GM12864 (cell line): ENCODE measurements at regions not wholly inside any gene's neighbourhood (a gene's known extent, or its start where the extent isn't known, plus 50 kb on each side); places are given as distances from the start of the nearest gene placed in this dataset.

ENCODE experiments used
- DNase-seq: peaks from one replicate; pipeline ENCODE4 v3.0.0-alpha.2; 2011; ENCODE audit warnings: low read depth
- H3K4me3 ChIP-seq: 2 replicates; pipeline ENCODE4 v1.5.1; 2011; ENCODE audit warnings: mild to moderate bottlenecking, low read depth, low read length, control low read depth
- CTCF ChIP-seq: IDR thresholded peaks from 2 replicates; pipeline ENCODE4 v1.5.1; 2011; ENCODE audit warnings: low read depth, mild to moderate bottlenecking, moderate library complexity, low read length, control low read depth, inconsistent platforms; ENCODE audit errors: missing control alignments

GRCh38 chr6:104218116-104218515, 641.6 kb downstream of the HACE1 start:
- no peak for TF ChIP-seq CTCF
- H3K4me3 ChIP-seq = no peak overlapping the region
- no peak for DNase-seq

- no peak overlapping the region for H3K4me3 ChIP-seq
- TF ChIP-seq CTCF = no peak
- DNase-seq = no peak
These were observed 644.8 kb downstream of the HACE1 start for GRCh38 chr6:104214901-104215300.

- H3K4me3 ChIP-seq = no peak overlapping the region
- TF ChIP-seq CTCF = no peak
- no peak for DNase-seq
These were observed 646.6 kb downstream of the HACE1 start for GRCh38 chr6:104212977-104213668.

DNA sequence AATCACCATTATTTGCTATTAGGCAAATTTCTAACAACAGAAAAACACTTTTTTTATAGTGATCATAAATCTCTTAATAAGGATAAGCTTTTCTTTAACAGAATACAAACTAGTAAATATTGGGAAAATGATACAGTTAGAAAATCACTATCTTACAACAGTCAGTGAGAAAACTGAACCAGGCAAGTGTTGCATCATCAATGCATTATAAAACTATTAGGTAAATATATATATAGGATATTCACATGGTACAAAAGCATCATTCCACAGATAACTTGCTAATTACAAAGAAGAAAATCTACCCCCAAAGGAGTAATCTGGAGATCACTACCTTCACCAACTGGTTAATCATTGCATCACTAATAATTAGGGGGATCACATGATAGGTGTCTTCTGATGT, 652.1 kb downstream of the HACE1 start:
- no peak overlapping the region for H3K4me3 ChIP-seq
- DNase-seq = no peak
- no peak for TF ChIP-seq CTCF

DNA sequence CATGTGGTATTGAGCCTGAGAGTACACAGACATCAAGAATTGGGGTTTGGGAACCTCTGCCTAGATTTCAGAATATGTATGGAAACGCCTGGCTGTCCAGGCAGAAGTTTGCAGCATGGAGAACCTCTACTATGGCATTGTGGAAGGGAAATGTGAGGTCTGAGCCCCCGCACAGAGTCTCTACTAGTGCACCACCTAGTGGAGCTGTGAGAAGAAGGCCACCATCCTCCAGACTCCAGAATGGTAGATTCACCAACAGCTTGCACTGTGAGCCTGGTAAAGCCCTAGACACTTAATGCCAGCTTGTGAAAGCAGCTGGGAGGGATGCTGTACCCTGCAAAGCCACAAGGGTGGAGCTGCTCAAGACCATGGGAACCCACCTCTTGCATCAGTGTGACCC, 658.2 kb downstream of the HACE1 start:
- no peak overlapping the region for H3K4me3 ChIP-seq
- DNase-seq = no peak
- no peak for TF ChIP-seq CTCF

GRCh38 chr6:104187616-104188015, 672.1 kb downstream of the HACE1 start:
- DNase-seq = no peak
- TF ChIP-seq CTCF = no peak
- no peak overlapping the region for H3K4me3 ChIP-seq

GRCh38 chr6:104186831-104187230, 672.9 kb downstream of the HACE1 start:
- no peak for TF ChIP-seq CTCF
- no peak overlapping the region for H3K4me3 ChIP-seq

More at GRCh38 chr6:104186831-104187230, 672.9 kb downstream of the HACE1 start:
- DNase-seq = no peak
